Endothelial cell of umbilical vein (primary cell): ENCODE measurements at regions not wholly inside any gene's neighbourhood (a gene's known extent, or its start where the extent isn't known, plus 50 kb on each side); places are given as distances from the start of the nearest gene placed in this dataset.

Experiments used
- POLR2A ChIP-seq: IDR thresholded peaks from 2 replicates; pipeline ENCODE4 v1.6.1; 2012; ENCODE audit warnings: low read depth, mild to moderate bottlenecking, control low read depth, low read length
- POLR2AphosphoS5 ChIP-seq: IDR thresholded peaks from 2 replicates; pipeline ENCODE4 v1.6.1; 2012; ENCODE audit warnings: low read depth, mild to moderate bottlenecking, control low read depth, low read length, moderate library complexity; ENCODE audit not compliant: insufficient read depth

- no peak for TF ChIP-seq POLR2AphosphoS5
- no peak for TF ChIP-seq POLR2A
These were observed 593.0 kb upstream of the ID2 start for GRCh38 chr2:8088810-8089209.
